Testis (tissue), 2 donors: ENCODE measurements at regions not wholly inside any gene's neighbourhood (a gene's known extent, or its start where the extent isn't known, plus 50 kb on each side); places are given as distances from the start of the nearest gene placed in this dataset.

Experiments
- POLR2A ChIP-seq: fragments of 450-650 bp; IDR thresholded peaks from one replicate; pipeline ENCODE4 v1.6.1; 2017; ENCODE audit warnings: antibody characterized with exemption, mild to moderate bottlenecking, moderate library complexity
- TF ChIP-seq, protein P1 (sequence below), 3 experiments: fragments of 450-650 bp in 2 of 3; fragments of 200-600 bp in 1 of 3; sonication (generic) in 1 of 3; IDR thresholded peaks; one replicate each; pipeline ENCODE4 v1.5.1; 2016 to 2019; ENCODE audit warnings: antibody characterized with exemption in 3 of 3, mild to moderate bottlenecking in 2 of 3, moderate library complexity in 1 of 3

DNA sequence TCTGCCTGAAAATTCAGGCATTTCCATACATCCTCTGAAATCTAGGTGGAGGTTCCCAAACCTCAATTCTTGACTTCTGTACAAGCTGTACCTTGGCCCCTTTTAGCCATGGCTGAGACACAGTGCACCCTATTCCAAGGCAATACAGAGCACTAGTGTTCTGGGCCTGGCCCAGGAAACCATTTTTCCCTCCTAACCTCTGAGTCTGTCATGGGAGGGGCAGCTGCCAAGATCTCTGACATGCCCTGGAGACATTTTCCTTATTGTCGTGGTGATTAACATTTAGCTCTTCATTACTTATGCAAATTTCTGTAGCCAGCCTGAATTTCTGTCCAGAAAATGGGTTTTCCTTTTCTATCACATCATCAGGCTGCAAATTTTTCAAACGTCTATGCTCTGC lies 248.0 kb upstream of the RGS18 start:
- TF ChIP-seq POLR2A, result no peak
- TF ChIP-seq, protein P1, sequence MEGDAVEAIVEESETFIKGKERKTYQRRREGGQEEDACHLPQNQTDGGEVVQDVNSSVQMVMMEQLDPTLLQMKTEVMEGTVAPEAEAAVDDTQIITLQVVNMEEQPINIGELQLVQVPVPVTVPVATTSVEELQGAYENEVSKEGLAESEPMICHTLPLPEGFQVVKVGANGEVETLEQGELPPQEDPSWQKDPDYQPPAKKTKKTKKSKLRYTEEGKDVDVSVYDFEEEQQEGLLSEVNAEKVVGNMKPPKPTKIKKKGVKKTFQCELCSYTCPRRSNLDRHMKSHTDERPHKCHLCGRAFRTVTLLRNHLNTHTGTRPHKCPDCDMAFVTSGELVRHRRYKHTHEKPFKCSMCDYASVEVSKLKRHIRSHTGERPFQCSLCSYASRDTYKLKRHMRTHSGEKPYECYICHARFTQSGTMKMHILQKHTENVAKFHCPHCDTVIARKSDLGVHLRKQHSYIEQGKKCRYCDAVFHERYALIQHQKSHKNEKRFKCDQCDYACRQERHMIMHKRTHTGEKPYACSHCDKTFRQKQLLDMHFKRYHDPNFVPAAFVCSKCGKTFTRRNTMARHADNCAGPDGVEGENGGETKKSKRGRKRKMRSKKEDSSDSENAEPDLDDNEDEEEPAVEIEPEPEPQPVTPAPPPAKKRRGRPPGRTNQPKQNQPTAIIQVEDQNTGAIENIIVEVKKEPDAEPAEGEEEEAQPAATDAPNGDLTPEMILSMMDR (IDR thresholded peaks at IDR 0.05), result no peak
